HepG2 (cell line): ENCODE measurements at regions not wholly inside any gene's neighbourhood (a gene's known extent, or its start where the extent isn't known, plus 50 kb on each side); places are given as distances from the start of the nearest gene placed in this dataset.

Experiments used
- ATAC-seq: fragments of 200-7000 bp; cut with Tn5 transposase; 3 replicates; pipeline ENCODE4 v1.9.1; 2020; ENCODE audit warnings: mild to moderate bottlenecking, moderate library complexity
- BruUV-seq: library from RNA; stranded (reverse); fragments of 400-500 nt; replicated peaks from 2 replicates; lab custom pipeline; 2021; lab: Mats Ljungman, UMichigan
- CTCF ChIA-PET: fragments of 300-600 bp; formaldehyde crosslinking; extraction: SDS; loops from one replicate; lab custom pipeline; 2021; ENCODE audit warnings: low total read pairs, inconsistent platforms, low intra/inter-chr PET ratio; lab: Yijun Ruan, JAX
- POLR2A ChIA-PET: fragments of 350-600 bp; sonication (Branson Sonifier 250); formaldehyde crosslinking; loops from one replicate; lab custom pipeline; 2020; ENCODE audit warnings: antibody characterized with exemption, inconsistent platforms; lab: Yijun Ruan, JAX
- DNase-seq: peaks from one replicate; pipeline ENCODE4 v3.0.0-alpha.2; 2015; ENCODE audit warnings: low spot score
- FAIRE-seq: peaks from 3 replicates; lab custom pipeline; 2011; peaks lifted over from hg19 to GRCh38; lab: Jason Lieb, UNC
- H2AFZ ChIP-seq: one replicate; pipeline ENCODE4 v1.6.1; 2011; ENCODE audit warnings: low read length, inconsistent platforms
- H3K27ac ChIP-seq: fragments of 300-600 bp; 3 replicates; pipeline ENCODE4 v1.8.0; 2011; ENCODE audit warnings: mixed run types, mild to moderate bottlenecking, mixed read lengths, low read length, inconsistent platforms; ENCODE audit not compliant: insufficient read depth; ENCODE audit errors: extremely low read length
- H3K27me3 ChIP-seq, 2 experiments: fragments of 200-600 bp in 1 of 2; 2 replicates in 1 of 2; 3 replicates in 1 of 2; pipeline versions ENCODE4 v1.6.0 to v1.8.0; 2011; ENCODE audit warnings: low read length in 2 of 2, mild to moderate bottlenecking in 2 of 2, moderate library complexity in 2 of 2, inconsistent platforms in 1 of 2; ENCODE audit not compliant: insufficient read depth in 2 of 2, control insufficient read depth in 1 of 2
- H3K36me3 ChIP-seq, 2 experiments: fragments of 200-600 bp in 1 of 2; replicated peaks in 1 of 2; 2 replicates in 1 of 2; 3 replicates in 1 of 2; pipeline versions ENCODE4 v1.5.1 to v1.8.0; 2011; ENCODE audit warnings: low read length in 2 of 2, inconsistent platforms in 1 of 2; ENCODE audit not compliant: insufficient read depth in 2 of 2, control insufficient read depth in 1 of 2
- H3K4me1 ChIP-seq: 2 replicates; pipeline ENCODE4 v1.5.1; 2012; ENCODE audit warnings: low read length, inconsistent platforms; ENCODE audit not compliant: insufficient read depth
- H3K4me2 ChIP-seq: 2 replicates; pipeline ENCODE4 v1.6.0; 2011; ENCODE audit warnings: low read depth, low read length, inconsistent platforms
- H3K4me3 ChIP-seq, 3 experiments: fragments of 200-600 bp in 1 of 3; sonication (generic), shearing (Covaris generic) in 1 of 3; replicated peaks in 1 of 3; 2 replicates each; pipeline ENCODE4 v1.5.1; 2011 to 2016; ENCODE audit warnings: low read length in 3 of 3, inconsistent platforms in 2 of 3, low read depth in 2 of 3, mild to moderate bottlenecking in 2 of 3, control low read depth in 1 of 3, mixed read lengths in 1 of 3; ENCODE audit not compliant: insufficient read depth in 1 of 3
- H3K79me2 ChIP-seq: one replicate; pipeline ENCODE4 v1.6.1; 2011; ENCODE audit warnings: low read length, inconsistent platforms; ENCODE audit not compliant: insufficient read depth
- H3K9ac ChIP-seq: 2 replicates; pipeline ENCODE4 v1.6.0; 2011; ENCODE audit warnings: mild to moderate bottlenecking, low read depth, low read length, inconsistent platforms; ENCODE audit not compliant: insufficient read depth
- H3K9me3 ChIP-seq: 2 replicates; pipeline ENCODE4 v1.5.1; 2012; ENCODE audit warnings: mild to moderate bottlenecking, low read length
- H4K20me1 ChIP-seq: 2 replicates; pipeline ENCODE4 v1.6.0; 2011; ENCODE audit warnings: inconsistent platforms, mild to moderate bottlenecking, low read length, moderate library complexity; ENCODE audit not compliant: insufficient read depth
- DPF2 ChIP-seq: sonication (generic); formaldehyde crosslinking; IDR thresholded peaks from 2 replicates; pipeline ENCODE4 v1.4.0; 2020; ENCODE audit warnings: mild to moderate bottlenecking, low read depth, missing genetic modification reagents, borderline replicate concordance
- MED13 ChIP-seq: sonication (generic); formaldehyde crosslinking; IDR thresholded peaks from 2 replicates; pipeline ENCODE4 v1.5.0; 2020; ENCODE audit warnings: missing genetic modification reagents
- NRL ChIP-seq: sonication (generic); formaldehyde crosslinking; IDR thresholded peaks from 2 replicates; pipeline ENCODE4 v1.5.0; 2020; ENCODE audit warnings: missing genetic modification reagents, mild to moderate bottlenecking, moderate library complexity, borderline replicate concordance
- POLR2G ChIP-seq: fragments of 200-400 bp; formaldehyde crosslinking; IDR thresholded peaks from 2 replicates; pipeline ENCODE4 v1.6.1; 2018; ENCODE audit warnings: mild to moderate bottlenecking, low read depth, low read length, moderate library complexity
- RFXANK ChIP-seq: IDR thresholded peaks from 2 replicates; pipeline ENCODE4 v1.6.1; 2016
- SOX5 ChIP-seq: IDR thresholded peaks from 2 replicates; pipeline ENCODE4 v1.6.1; 2016; ENCODE audit warnings: borderline replicate concordance
- TRIM24 ChIP-seq: sonication (generic); formaldehyde crosslinking; IDR thresholded peaks from 2 replicates; pipeline ENCODE4 v1.8.0; 2022; ENCODE audit warnings: mild to moderate bottlenecking, missing genetic modification reagents
- ZBTB7A ChIP-seq: sonication (generic); formaldehyde crosslinking; IDR thresholded peaks from 2 replicates; pipeline ENCODE4 v1.8.0; 2022; ENCODE audit warnings: mild to moderate bottlenecking, missing genetic modification reagents
- ZNF30 ChIP-seq: sonication (generic); formaldehyde crosslinking; IDR thresholded peaks from 2 replicates; pipeline ENCODE4 v1.5.0; 2020; ENCODE audit warnings: mild to moderate bottlenecking, missing genetic modification reagents
- ZNF780A ChIP-seq: sonication (generic); formaldehyde crosslinking; IDR thresholded peaks from 2 replicates; pipeline ENCODE4 v1.8.0; 2022; ENCODE audit warnings: mild to moderate bottlenecking, missing genetic modification reagents, moderate library complexity
- ZSCAN20 ChIP-seq: sonication (generic); formaldehyde crosslinking; IDR thresholded peaks from 2 replicates; pipeline ENCODE4 v1.4.0; 2020; ENCODE audit warnings: missing genetic modification reagents, mild to moderate bottlenecking, borderline replicate concordance
- WGBS: methylation state at CpG from one replicate; pipeline ENCODE4 v1.1.6; 2017; ENCODE audit warnings: low lambda C conversion rate; 5-methylcytosine and 5-hydroxymethylcytosine counted together
- in situ Hi-C: cut with HindIII; loops from 2 replicates; pipeline ENCODE4 v1.10.0; 2017; ENCODE audit warnings: low pct_unique_long_range_greater_than_20kb; ENCODE audit not compliant: extremely low pct_ligation_motif_present
- intact Hi-C: fragments of 100-400 bp; cut with micrococcal nuclease; formaldehyde crosslinking; loops from one replicate; pipeline ENCODE4 v1.10.0; 2022; ENCODE audit not compliant: unreplicated experiment
- TF ChIP-seq, protein P1 (sequence below): sonication (generic); formaldehyde crosslinking; IDR thresholded peaks from 2 replicates; pipeline ENCODE4 v1.5.1; 2020; ENCODE audit warnings: mild to moderate bottlenecking, missing genetic modification reagents, borderline replicate concordance
- TF ChIP-seq, protein P2 (sequence below): sonication (generic); formaldehyde crosslinking; IDR thresholded peaks from 2 replicates; pipeline ENCODE4 v1.5.1; 2020; ENCODE audit warnings: missing genetic modification reagents, mild to moderate bottlenecking, borderline replicate concordance
- TF ChIP-seq, protein P3 (sequence below): sonication (generic); formaldehyde crosslinking; IDR thresholded peaks from 2 replicates; pipeline ENCODE4 v1.5.0; 2020; ENCODE audit warnings: missing genetic modification reagents, mild to moderate bottlenecking, borderline replicate concordance
- TF ChIP-seq, protein P4 (sequence below): sonication (generic); formaldehyde crosslinking; IDR thresholded peaks from 2 replicates; pipeline ENCODE4 v1.5.1; 2020; ENCODE audit warnings: mild to moderate bottlenecking, missing genetic modification reagents, moderate library complexity

DNA sequence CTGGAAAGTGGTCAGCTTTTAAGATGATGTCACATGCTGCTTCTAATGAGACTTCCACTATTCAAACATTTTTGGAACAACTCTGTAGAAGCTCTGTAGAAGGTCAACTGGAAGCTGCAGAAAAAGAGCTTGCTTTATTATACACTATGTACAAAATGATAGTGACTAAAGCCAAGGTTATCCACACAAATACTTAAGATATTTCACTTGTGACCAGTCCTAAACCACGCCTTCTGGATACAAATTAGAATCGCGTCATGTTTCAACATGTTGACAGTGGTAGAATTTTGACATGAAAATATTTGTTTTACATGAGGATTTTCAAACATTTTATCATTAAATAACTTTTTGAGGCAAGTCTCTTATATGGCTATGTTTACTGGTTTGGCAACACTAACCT is 499.6 kb upstream of the PHF14 start:
- FAIRE-seq (no peak), ATAC-seq (no peak), DNase-seq (peak; percentile 2)
- H3K27me3 ChIP-seq = no peaks in the 10 kb centered on the region
- no peaks in the 10 kb centered on the region for H3K79me2 ChIP-seq
- H3K4me1 ChIP-seq = no peaks in the 10 kb centered on the region
- H3K9me3 ChIP-seq = peaks cover 20% of the 10 kb centered on the region
- BruUV-seq = no TSS peak
- H3K4me3 ChIP-seq = no peak overlapping the region
- WGBS = 27% methylated on average over 3 of the region's 3 CpGs
- H4K20me1 ChIP-seq = no peaks in the 10 kb centered on the region
- in situ Hi-C loops = no loop called here
- intact Hi-C loops = no loop called here
- H3K9ac ChIP-seq = no peak overlapping the region
- H3K27ac ChIP-seq = no peak overlapping the region
- no peak overlapping the region for H2AFZ ChIP-seq
- ChIA-PET CTCF (no interaction called here), POLR2A (no interaction called here)
- no peaks in the 10 kb centered on the region for H3K36me3 ChIP-seq
- no peak overlapping the region for H3K4me2 ChIP-seq
- TF ChIP-seq, protein P1, sequence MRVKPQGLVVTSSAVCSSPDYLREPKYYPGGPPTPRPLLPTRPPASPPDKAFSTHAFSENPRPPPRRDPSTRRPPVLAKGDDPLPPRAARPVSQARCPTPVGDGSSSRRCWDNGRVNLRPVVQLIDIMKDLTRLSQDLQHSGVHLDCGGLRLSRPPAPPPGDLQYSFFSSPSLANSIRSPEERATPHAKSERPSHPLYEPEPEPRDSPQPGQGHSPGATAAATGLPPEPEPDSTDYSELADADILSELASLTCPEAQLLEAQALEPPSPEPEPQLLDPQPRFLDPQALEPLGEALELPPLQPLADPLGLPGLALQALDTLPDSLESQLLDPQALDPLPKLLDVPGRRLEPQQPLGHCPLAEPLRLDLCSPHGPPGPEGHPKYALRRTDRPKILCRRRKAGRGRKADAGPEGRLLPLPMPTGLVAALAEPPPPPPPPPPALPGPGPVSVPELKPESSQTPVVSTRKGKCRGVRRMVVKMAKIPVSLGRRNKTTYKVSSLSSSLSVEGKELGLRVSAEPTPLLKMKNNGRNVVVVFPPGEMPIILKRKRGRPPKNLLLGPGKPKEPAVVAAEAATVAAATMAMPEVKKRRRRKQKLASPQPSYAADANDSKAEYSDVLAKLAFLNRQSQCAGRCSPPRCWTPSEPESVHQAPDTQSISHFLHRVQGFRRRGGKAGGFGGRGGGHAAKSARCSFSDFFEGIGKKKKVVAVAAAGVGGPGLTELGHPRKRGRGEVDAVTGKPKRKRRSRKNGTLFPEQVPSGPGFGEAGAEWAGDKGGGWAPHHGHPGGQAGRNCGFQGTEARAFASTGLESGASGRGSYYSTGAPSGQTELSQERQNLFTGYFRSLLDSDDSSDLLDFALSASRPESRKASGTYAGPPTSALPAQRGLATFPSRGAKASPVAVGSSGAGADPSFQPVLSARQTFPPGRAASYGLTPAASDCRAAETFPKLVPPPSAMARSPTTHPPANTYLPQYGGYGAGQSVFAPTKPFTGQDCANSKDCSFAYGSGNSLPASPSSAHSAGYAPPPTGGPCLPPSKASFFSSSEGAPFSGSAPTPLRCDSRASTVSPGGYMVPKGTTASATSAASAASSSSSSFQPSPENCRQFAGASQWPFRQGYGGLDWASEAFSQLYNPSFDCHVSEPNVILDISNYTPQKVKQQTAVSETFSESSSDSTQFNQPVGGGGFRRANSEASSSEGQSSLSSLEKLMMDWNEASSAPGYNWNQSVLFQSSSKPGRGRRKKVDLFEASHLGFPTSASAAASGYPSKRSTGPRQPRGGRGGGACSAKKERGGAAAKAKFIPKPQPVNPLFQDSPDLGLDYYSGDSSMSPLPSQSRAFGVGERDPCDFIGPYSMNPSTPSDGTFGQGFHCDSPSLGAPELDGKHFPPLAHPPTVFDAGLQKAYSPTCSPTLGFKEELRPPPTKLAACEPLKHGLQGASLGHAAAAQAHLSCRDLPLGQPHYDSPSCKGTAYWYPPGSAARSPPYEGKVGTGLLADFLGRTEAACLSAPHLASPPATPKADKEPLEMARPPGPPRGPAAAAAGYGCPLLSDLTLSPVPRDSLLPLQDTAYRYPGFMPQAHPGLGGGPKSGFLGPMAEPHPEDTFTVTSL (CRISPR knock-in tag) = no peak
- TF ChIP-seq DPF2 = no peak
- TF ChIP-seq ZSCAN20 = no peak
- TF ChIP-seq ZNF780A (CRISPR knock-in tag) = no peak
- TF ChIP-seq NRL (CRISPR knock-in tag) = no peak
- no peak for TF ChIP-seq MED13 (CRISPR knock-in tag)
- TF ChIP-seq TRIM24 (CRISPR knock-in tag) = no peak
- TF ChIP-seq, protein P2, sequence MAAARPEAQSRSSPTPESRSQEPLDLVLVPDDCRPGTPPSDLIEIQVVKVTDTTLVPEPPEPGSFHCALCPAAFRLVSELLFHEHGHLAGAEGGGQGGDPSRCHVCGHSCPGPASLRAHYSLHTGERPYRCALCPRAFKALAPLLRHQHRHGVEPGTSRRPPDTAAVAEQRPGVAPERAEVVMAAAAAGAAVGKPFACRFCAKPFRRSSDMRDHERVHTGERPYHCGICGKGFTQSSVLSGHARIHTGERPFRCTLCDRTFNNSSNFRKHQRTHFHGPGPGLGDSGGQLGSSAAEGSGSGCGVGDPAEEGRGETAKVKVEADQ (CRISPR knock-in tag) = no peak
- no peak for TF ChIP-seq ZBTB7A (CRISPR knock-in tag)
- TF ChIP-seq RFXANK (CRISPR knock-in tag) = no peak
- TF ChIP-seq POLR2G = no peak
- TF ChIP-seq, protein P3, sequence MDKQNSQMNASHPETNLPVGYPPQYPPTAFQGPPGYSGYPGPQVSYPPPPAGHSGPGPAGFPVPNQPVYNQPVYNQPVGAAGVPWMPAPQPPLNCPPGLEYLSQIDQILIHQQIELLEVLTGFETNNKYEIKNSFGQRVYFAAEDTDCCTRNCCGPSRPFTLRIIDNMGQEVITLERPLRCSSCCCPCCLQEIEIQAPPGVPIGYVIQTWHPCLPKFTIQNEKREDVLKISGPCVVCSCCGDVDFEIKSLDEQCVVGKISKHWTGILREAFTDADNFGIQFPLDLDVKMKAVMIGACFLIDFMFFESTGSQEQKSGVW (CRISPR knock-in tag) = no peak
- no peak for TF ChIP-seq SOX5 (CRISPR knock-in tag)
- no peak for TF ChIP-seq ZNF30 (CRISPR knock-in tag)
- TF ChIP-seq, protein P4, sequence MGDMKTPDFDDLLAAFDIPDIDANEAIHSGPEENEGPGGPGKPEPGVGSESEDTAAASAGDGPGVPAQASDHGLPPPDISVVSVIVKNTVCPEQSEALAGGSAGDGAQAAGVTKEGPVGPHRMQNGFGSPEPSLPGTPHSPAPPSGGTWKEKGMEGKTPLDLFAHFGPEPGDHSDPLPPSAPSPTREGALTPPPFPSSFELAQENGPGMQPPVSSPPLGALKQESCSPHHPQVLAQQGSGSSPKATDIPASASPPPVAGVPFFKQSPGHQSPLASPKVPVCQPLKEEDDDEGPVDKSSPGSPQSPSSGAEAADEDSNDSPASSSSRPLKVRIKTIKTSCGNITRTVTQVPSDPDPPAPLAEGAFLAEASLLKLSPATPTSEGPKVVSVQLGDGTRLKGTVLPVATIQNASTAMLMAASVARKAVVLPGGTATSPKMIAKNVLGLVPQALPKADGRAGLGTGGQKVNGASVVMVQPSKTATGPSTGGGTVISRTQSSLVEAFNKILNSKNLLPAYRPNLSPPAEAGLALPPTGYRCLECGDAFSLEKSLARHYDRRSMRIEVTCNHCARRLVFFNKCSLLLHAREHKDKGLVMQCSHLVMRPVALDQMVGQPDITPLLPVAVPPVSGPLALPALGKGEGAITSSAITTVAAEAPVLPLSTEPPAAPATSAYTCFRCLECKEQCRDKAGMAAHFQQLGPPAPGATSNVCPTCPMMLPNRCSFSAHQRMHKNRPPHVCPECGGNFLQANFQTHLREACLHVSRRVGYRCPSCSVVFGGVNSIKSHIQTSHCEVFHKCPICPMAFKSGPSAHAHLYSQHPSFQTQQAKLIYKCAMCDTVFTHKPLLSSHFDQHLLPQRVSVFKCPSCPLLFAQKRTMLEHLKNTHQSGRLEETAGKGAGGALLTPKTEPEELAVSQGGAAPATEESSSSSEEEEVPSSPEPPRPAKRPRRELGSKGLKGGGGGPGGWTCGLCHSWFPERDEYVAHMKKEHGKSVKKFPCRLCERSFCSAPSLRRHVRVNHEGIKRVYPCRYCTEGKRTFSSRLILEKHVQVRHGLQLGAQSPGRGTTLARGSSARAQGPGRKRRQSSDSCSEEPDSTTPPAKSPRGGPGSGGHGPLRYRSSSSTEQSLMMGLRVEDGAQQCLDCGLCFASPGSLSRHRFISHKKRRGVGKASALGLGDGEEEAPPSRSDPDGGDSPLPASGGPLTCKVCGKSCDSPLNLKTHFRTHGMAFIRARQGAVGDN (CRISPR knock-in tag) = no peak
